ENCODE measurements at regions not wholly inside any gene's neighbourhood (a gene's known extent, or its start where the extent isn't known, plus 50 kb on each side); places are given as distances from the start of the nearest gene placed in this dataset.

DNA sequence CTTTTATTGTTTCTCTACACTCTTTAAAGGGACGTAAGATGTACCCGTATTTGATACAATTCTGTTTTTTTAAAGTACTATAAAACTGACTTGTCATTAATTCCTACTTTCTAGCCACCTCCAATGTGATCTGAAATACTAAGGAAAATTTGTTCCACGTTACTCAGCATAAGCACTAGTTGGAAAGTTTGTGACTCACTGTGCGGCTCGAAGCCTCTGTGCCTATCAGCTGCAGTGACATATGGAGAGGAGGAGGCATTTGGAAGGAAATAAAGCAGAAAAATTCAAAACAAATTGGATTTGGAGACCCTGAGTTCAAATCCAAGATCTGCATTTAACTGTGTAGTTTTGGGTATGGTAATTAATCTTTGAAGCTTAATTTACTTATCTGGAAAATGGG lies 339.3 kb downstream of the BRINP1 start:
- Histone ChIP-seq H3K36me3 (ENCODE audit: control insufficient read depth in 2 of 2, insufficient read depth in 2 of 2, low read length in 2 of 2) (no peaks in the 10 kb centered on the region), H3K4me3 (ENCODE audit: low read length in 2 of 2) (no peak overlapping the region), H3K9ac (ENCODE audit: low read depth in 1 of 2, low read length in 2 of 2) (no peak overlapping the region), H3K27me3 (ENCODE audit: control insufficient read depth in 2 of 2, insufficient read depth in 2 of 2, low read length in 2 of 2) (no peaks in the 10 kb centered on the region), H3K9me3 (ENCODE audit: control insufficient read depth in 2 of 2, low read length in 2 of 2) (no peaks in the 10 kb centered on the region), H3K27ac (ENCODE audit: low read depth in 2 of 2, low read length in 2 of 2) (no peak overlapping the region), H3K4me1 (ENCODE audit: control insufficient read depth in 2 of 2, insufficient read depth in 2 of 2, low read length in 2 of 2) (no peaks in the 10 kb centered on the region)

DNA sequence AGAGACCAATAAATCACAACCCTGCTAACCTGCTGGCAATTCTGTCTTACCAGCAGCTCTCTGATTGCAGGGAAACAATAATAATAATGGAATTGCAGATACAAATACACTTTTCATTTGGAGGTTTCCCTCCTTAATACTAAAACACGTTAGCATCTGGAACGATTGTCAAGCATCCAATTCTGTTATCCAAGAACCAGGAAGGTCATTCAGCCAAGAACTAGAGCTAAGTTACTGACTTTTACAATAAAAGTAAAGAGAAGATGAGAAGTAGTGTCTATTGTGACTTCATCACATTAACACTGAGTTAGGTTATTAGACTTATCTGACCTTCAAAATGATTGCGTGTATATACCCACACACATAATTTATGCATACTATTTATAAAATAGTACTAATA lies 335.6 kb downstream of the BRINP1 start:
- Histone ChIP-seq H3K4me1 (ENCODE audit: control insufficient read depth in 2 of 2, insufficient read depth in 2 of 2, low read length in 2 of 2) (no peaks in the 10 kb centered on the region), H3K9ac (ENCODE audit: low read depth in 1 of 2, low read length in 2 of 2) (no peak overlapping the region), H3K36me3 (ENCODE audit: control insufficient read depth in 2 of 2, insufficient read depth in 2 of 2, low read length in 2 of 2) (no peaks in the 10 kb centered on the region), H3K9me3 (ENCODE audit: control insufficient read depth in 2 of 2, low read length in 2 of 2) (no peaks in the 10 kb centered on the region), H3K4me3 (ENCODE audit: low read length in 2 of 2) (no peak overlapping the region), H3K27ac (ENCODE audit: low read depth in 2 of 2, low read length in 2 of 2) (no peak overlapping the region), H3K27me3 (ENCODE audit: control insufficient read depth in 2 of 2, insufficient read depth in 2 of 2, low read length in 2 of 2) (no peaks in the 10 kb centered on the region)

DNA sequence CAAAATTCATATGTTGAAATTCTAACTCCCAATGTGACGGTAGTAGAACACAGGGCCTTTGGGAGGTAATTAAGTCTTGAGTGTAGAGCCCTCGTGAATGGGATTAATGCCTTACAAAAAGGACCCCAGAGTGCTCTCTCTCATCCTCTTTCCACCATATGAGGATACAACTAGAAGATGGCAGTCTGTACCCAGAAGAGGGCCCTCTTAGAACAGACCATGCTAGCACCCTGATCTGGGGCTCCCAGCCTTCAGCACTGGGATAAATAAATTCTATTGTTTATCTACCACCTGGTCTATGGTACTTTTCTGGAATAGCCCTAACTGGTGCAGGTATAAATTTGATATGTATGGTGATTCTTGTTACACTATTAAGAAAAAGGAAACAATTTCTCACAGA lies 332.3 kb downstream of the BRINP1 start:
- Histone ChIP-seq H3K4me3 (ENCODE audit: low read length in 2 of 2) (no peak overlapping the region), H3K4me1 (ENCODE audit: control insufficient read depth in 2 of 2, insufficient read depth in 2 of 2, low read length in 2 of 2) (no peaks in the 10 kb centered on the region), H3K27me3 (ENCODE audit: control insufficient read depth in 2 of 2, insufficient read depth in 2 of 2, low read length in 2 of 2) (no peaks in the 10 kb centered on the region), H3K9me3 (ENCODE audit: control insufficient read depth in 2 of 2, low read length in 2 of 2) (no peaks in the 10 kb centered on the region), H3K36me3 (ENCODE audit: control insufficient read depth in 2 of 2, insufficient read depth in 2 of 2, low read length in 2 of 2) (no peaks in the 10 kb centered on the region), H3K27ac (ENCODE audit: low read depth in 2 of 2, low read length in 2 of 2) (no peak overlapping the region), H3K9ac (ENCODE audit: low read depth in 1 of 2, low read length in 2 of 2) (no peak overlapping the region)

DNA sequence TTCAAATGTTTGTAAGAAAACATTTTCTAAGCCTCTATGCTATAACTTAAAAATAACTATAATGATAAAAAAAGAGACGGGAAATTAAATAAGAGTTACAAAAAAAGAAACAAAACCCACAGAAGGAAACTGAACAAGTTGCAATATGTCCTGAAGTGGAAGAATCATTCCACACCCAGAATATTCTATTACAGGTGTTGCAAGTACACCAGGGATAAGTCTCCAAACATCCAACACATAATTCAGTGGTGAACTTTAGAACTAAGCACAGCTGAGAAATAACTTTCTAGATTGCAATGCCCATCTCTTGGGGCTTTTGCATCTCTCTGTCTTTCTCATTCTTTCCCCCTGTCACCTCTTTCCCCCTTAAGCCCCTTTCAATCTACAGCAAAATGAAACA lies 325.2 kb downstream of the BRINP1 start:
- no peaks in the 10 kb centered on the region for H3K36me3 ChIP-seq (ENCODE audit: control insufficient read depth in 2 of 2, insufficient read depth in 2 of 2, low read length in 2 of 2)
- H3K9me3 ChIP-seq (ENCODE audit: control insufficient read depth in 2 of 2, low read length in 2 of 2), result no peaks in the 10 kb centered on the region
- no peak overlapping the region for H3K27ac ChIP-seq (ENCODE audit: low read depth in 2 of 2, low read length in 2 of 2)
- H3K27me3 ChIP-seq (ENCODE audit: control insufficient read depth in 2 of 2, insufficient read depth in 2 of 2, low read length in 2 of 2), result no peaks in the 10 kb centered on the region
- H3K4me1 ChIP-seq (ENCODE audit: control insufficient read depth in 2 of 2, insufficient read depth in 2 of 2, low read length in 2 of 2), result no peaks in the 10 kb centered on the region
- H3K9ac ChIP-seq (ENCODE audit: low read depth in 1 of 2, low read length in 2 of 2), result no peak overlapping the region
- H3K4me3 ChIP-seq (ENCODE audit: low read length in 2 of 2), result no peak overlapping the region

DNA sequence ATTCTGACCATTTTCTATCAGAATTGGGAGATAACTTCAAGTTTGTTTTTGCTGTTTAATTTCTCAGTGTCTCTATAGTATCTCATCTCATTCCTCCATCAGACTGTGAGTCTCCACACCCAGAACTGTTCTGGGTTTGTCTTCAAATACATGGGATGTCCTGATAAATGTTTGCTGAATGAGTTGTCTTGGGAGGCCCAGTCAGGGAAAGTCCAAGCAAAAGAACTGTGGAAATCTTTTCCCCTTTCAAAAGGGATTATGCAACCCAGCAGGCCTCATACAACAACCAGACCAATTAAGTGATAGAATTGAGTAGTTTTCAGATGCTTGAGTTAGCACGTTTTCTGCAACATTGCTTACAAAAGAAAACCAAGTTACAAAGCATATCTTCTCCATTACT lies 324.4 kb downstream of the BRINP1 start:
- Histone ChIP-seq H3K9me3 (ENCODE audit: control insufficient read depth in 2 of 2, low read length in 2 of 2) (no peaks in the 10 kb centered on the region), H3K27me3 (ENCODE audit: control insufficient read depth in 2 of 2, insufficient read depth in 2 of 2, low read length in 2 of 2) (no peaks in the 10 kb centered on the region), H3K4me1 (ENCODE audit: control insufficient read depth in 2 of 2, insufficient read depth in 2 of 2, low read length in 2 of 2) (no peaks in the 10 kb centered on the region), H3K9ac (ENCODE audit: low read depth in 1 of 2, low read length in 2 of 2) (no peak overlapping the region), H3K27ac (ENCODE audit: low read depth in 2 of 2, low read length in 2 of 2) (no peak overlapping the region), H3K36me3 (ENCODE audit: control insufficient read depth in 2 of 2, insufficient read depth in 2 of 2, low read length in 2 of 2) (no peaks in the 10 kb centered on the region), H3K4me3 (ENCODE audit: low read length in 2 of 2) (no peak overlapping the region)

DNA sequence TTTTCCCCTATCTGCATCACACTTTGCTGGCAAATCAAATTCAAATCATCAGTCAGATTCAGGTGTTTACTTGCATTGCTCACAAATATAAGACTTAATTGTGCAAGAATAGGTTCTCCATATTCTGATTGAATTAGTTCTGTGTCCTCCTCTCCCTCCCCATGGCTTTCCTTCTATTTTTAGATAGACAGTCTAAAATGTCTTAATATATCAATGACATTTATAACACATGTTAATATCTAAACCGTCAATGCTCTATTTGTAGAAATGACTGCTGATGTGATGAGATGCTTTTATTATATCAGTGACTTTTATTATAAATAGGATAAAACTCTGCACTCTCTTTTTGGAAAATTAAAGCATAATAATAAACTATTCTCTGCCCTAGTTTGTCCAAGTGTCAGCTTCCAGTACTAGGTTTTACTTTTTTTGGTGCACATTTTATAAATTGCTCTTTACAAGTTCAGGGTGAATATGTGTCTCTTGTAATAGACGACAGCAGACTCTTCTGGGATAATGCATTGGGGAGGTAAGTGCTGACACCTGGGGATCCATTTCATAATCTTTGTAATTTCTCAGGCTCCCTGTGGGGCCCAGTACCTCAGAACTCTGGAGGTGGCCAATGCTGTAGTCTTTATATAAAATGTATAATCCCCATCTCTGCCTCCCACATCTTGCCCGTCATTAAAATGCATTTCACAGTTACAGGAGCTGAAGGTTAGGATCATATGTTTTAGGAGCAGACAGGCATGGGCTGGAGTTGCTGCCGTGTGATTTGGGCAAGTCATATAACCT lies 321.5 kb downstream of the BRINP1 start:
- Histone ChIP-seq H3K9ac (ENCODE audit: low read depth in 1 of 2, low read length in 2 of 2) (no peak overlapping the region), H3K27me3 (ENCODE audit: control insufficient read depth in 2 of 2, insufficient read depth in 2 of 2, low read length in 2 of 2) (no peaks in the 10 kb centered on the region), H3K4me3 (ENCODE audit: low read length in 2 of 2) (no peak overlapping the region), H3K36me3 (ENCODE audit: control insufficient read depth in 2 of 2, insufficient read depth in 2 of 2, low read length in 2 of 2) (no peaks in the 10 kb centered on the region), H3K27ac (ENCODE audit: low read depth in 2 of 2, low read length in 2 of 2) (no peak overlapping the region), H3K4me1 (ENCODE audit: control insufficient read depth in 2 of 2, insufficient read depth in 2 of 2, low read length in 2 of 2) (no peaks in the 10 kb centered on the region), H3K9me3 (ENCODE audit: control insufficient read depth in 2 of 2, low read length in 2 of 2) (no peaks in the 10 kb centered on the region)

DNA sequence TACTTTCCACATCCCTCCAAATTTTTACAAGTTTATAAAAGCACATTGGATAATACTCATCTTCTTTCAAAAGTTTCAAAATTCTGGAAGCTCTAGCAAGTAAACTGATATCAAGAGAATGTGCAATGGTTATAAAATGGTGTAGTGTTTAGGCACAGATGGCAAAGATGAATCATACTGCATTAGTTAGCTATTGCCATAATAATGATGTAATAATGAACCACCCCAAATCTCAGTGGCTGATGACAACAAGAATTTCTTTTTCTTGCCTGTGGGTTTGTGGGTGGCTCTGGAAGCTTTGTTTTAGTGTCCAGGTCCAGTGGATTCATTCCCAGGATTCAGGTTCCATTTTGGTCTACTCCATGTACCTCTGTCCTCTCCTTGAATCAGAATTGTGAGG lies 319.0 kb downstream of the BRINP1 start:
- no peak overlapping the region for H3K9ac ChIP-seq (ENCODE audit: low read depth in 1 of 2, low read length in 2 of 2)
- no peaks in the 10 kb centered on the region for H3K36me3 ChIP-seq (ENCODE audit: control insufficient read depth in 2 of 2, insufficient read depth in 2 of 2, low read length in 2 of 2)
- H3K27me3 ChIP-seq (ENCODE audit: control insufficient read depth in 2 of 2, insufficient read depth in 2 of 2, low read length in 2 of 2), result no peaks in the 10 kb centered on the region
- no peak overlapping the region for H3K4me3 ChIP-seq (ENCODE audit: low read length in 2 of 2)
- no peaks in the 10 kb centered on the region for H3K9me3 ChIP-seq (ENCODE audit: control insufficient read depth in 2 of 2, low read length in 2 of 2)
- H3K27ac ChIP-seq (ENCODE audit: low read depth in 2 of 2, low read length in 2 of 2), result no peak overlapping the region
- no peaks in the 10 kb centered on the region for H3K4me1 ChIP-seq (ENCODE audit: control insufficient read depth in 2 of 2, insufficient read depth in 2 of 2, low read length in 2 of 2)

DNA sequence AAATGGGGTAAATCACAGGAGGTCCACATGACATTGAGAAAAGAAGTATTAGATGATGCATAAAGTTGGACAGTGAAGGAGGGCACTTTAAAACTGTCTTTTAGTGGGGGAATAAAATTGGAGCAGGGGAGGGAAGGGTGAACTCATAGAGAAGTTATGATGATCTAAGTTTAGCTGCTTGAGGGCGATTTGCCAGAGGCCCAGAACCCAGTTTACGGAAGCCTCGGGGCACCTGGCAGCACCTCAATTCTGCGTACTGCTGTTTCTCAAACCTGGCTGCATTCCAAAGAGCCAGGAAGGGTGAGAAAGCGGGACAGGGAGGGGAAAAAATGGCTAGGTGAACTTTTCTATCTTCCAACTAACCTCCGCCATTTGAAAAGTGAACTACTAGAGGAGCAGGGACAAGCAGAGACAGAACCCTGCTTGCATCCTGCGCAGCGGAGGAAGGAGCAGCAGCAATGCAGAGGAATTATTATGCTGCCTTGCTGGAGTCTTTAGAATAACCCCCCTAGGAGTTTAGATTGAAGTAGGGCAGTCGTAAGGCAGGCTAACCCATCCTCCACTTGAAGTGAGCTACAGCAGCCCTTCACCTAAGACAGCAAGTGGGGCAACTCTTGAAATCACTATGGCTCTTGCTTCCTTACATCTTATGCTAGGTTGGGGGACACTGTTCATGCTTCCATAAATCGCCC lies 316.8 kb downstream of the BRINP1 start:
- H3K9ac ChIP-seq (ENCODE audit: low read depth in 1 of 2, low read length in 2 of 2), result no peak overlapping the region
- no peak overlapping the region for H3K27ac ChIP-seq (ENCODE audit: low read depth in 2 of 2, low read length in 2 of 2)
- H3K9me3 ChIP-seq (ENCODE audit: control insufficient read depth in 2 of 2, low read length in 2 of 2), result no peaks in the 10 kb centered on the region
- no peaks in the 10 kb centered on the region for H3K4me1 ChIP-seq (ENCODE audit: control insufficient read depth in 2 of 2, insufficient read depth in 2 of 2, low read length in 2 of 2)
- no peaks in the 10 kb centered on the region for H3K27me3 ChIP-seq (ENCODE audit: control insufficient read depth in 2 of 2, insufficient read depth in 2 of 2, low read length in 2 of 2)
- no peak overlapping the region for H3K4me3 ChIP-seq (ENCODE audit: low read length in 2 of 2)
- H3K36me3 ChIP-seq (ENCODE audit: control insufficient read depth in 2 of 2, insufficient read depth in 2 of 2, low read length in 2 of 2), result no peaks in the 10 kb centered on the region

DNA sequence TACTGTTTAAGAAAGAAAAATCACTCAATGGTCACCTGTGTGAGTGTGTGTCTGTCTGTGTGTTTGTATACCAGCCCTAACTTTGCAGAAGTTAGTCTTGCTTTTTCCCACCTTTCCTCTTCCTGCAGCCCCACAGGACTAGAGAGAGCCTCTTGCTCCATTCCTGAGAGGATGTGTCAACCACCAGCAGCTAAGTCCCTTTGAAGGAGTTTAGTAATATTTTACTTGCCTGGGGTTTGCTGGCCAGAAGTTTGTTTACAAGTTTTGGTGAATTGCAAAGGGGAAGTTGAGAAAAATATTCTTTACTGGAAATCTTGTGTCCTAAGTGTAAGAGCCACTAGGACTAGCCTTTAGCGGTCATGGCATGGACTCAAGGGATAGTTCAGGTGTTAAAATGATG lies 316.2 kb downstream of the BRINP1 start:
- no peak overlapping the region for H3K27ac ChIP-seq (ENCODE audit: low read depth in 2 of 2, low read length in 2 of 2)
- H3K27me3 ChIP-seq (ENCODE audit: control insufficient read depth in 2 of 2, insufficient read depth in 2 of 2, low read length in 2 of 2), result no peaks in the 10 kb centered on the region
- H3K36me3 ChIP-seq (ENCODE audit: control insufficient read depth in 2 of 2, insufficient read depth in 2 of 2, low read length in 2 of 2), result no peaks in the 10 kb centered on the region
- H3K9ac ChIP-seq (ENCODE audit: low read depth in 1 of 2, low read length in 2 of 2), result no peak overlapping the region
- no peaks in the 10 kb centered on the region for H3K9me3 ChIP-seq (ENCODE audit: control insufficient read depth in 2 of 2, low read length in 2 of 2)
- no peak overlapping the region for H3K4me3 ChIP-seq (ENCODE audit: low read length in 2 of 2)
- no peaks in the 10 kb centered on the region for H3K4me1 ChIP-seq (ENCODE audit: control insufficient read depth in 2 of 2, insufficient read depth in 2 of 2, low read length in 2 of 2)

DNA sequence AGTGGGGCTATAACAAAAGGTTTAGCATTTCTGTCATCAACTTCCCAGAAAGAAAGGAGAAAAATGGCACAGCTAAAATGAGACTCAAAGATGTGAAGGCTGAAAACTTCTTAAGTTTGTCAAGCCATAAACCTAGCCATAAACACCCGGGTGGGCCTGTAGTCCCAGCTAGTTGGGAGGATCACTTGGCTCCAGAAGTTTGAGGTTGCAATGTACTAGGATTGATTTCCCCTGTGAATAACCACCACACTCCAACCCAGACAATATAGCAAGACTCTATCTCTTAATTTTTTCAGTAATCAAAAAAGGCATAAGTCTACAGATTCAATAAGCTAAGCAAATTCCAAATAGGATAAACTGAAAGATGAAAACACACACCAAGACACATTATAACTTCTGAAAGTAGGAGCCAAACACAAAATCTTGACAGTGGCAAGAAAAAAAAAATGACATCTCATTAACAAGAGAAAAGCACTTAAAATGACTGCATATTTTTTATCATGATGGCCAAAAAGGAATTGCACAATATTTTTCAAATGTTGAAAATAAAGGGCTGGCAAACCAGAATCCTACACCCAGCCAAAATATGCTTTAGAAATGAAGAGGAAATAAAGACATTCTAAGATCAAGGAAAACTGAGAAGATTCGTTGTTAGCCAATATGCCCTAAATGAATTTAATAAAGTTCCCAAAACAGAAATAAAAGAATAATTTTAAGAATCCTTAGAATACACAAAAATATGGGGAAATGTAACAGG lies 308.4 kb downstream of the BRINP1 start:
- no peaks in the 10 kb centered on the region for H3K27me3 ChIP-seq (ENCODE audit: control insufficient read depth in 2 of 2, insufficient read depth in 2 of 2, low read length in 2 of 2)
- H3K9me3 ChIP-seq (ENCODE audit: control insufficient read depth in 2 of 2, low read length in 2 of 2), result no peaks in the 10 kb centered on the region

More for the DNA sequence above, 308.4 kb downstream of the BRINP1 start:
- Histone ChIP-seq H3K27ac (ENCODE audit: low read depth in 2 of 2, low read length in 2 of 2) (no peak overlapping the region), H3K9ac (ENCODE audit: low read depth in 1 of 2, low read length in 2 of 2) (no peak overlapping the region), H3K4me3 (ENCODE audit: low read length in 2 of 2) (no peak overlapping the region), H3K36me3 (ENCODE audit: control insufficient read depth in 2 of 2, insufficient read depth in 2 of 2, low read length in 2 of 2) (no peaks in the 10 kb centered on the region), H3K4me1 (ENCODE audit: control insufficient read depth in 2 of 2, insufficient read depth in 2 of 2, low read length in 2 of 2) (no peaks in the 10 kb centered on the region)
